CD14-positive monocyte (primary cell): ENCODE measurements at regions not wholly inside any gene's neighbourhood (a gene's known extent, or its start where the extent isn't known, plus 50 kb on each side); places are given as distances from the start of the nearest gene placed in this dataset.

Source experiments
- DNase-seq, 3 donors: peaks; one replicate each; pipeline ENCODE4 v3.0.0-alpha.2; 2011 to 2022
- H2AFZ ChIP-seq: 2 replicates; pipeline ENCODE4 v1.6.0; 2012; ENCODE audit warnings: mild to moderate bottlenecking, low read depth, low read length, inconsistent platforms; ENCODE audit not compliant: insufficient read depth, poor library complexity, severe bottlenecking
- H3K27ac ChIP-seq, 2 donors: 1 replicate in 1 of 2; 2 replicates in 1 of 2; pipeline ENCODE4 v1.5.1; 2012 to 2013; ENCODE audit warnings: low read length in 2 of 2, control low read depth in 1 of 2, inconsistent platforms in 1 of 2, low read depth in 1 of 2, mild to moderate bottlenecking in 1 of 2
- H3K27me3 ChIP-seq, 2 donors: one replicate each; pipeline versions ENCODE4 v1.6.0 to v1.6.1; 2011 to 2013; ENCODE audit warnings: low read length in 2 of 2; ENCODE audit not compliant: control insufficient read depth in 2 of 2, insufficient read depth in 2 of 2
- H3K36me3 ChIP-seq, 2 donors: replicated peaks in 1 of 2; 1 replicate in 1 of 2; 2 replicates in 1 of 2; pipeline versions ENCODE4 v1.5.1 to v1.6.1; 2012 to 2013; ENCODE audit warnings: low read length in 2 of 2, control low read depth in 1 of 2, inconsistent platforms in 1 of 2, mild to moderate bottlenecking in 1 of 2; ENCODE audit not compliant: insufficient read depth in 2 of 2, control insufficient read depth in 1 of 2
- H3K4me1 ChIP-seq, 2 donors: 1 replicate in 1 of 2; 2 replicates in 1 of 2; pipeline versions ENCODE4 v1.5.1 to v1.6.1; 2012 to 2013; ENCODE audit warnings: low read length in 2 of 2, control low read depth in 1 of 2, inconsistent platforms in 1 of 2, mild to moderate bottlenecking in 1 of 2, moderate library complexity in 1 of 2; ENCODE audit not compliant: insufficient read depth in 2 of 2, control insufficient read depth in 1 of 2
- H3K4me2 ChIP-seq: replicated peaks from 2 replicates; pipeline ENCODE3; 2012; ENCODE audit warnings: low read length, moderate library complexity, mild to moderate bottlenecking; ENCODE audit not compliant: poor library complexity, severe bottlenecking; ENCODE audit errors: extremely low read depth
- H3K4me3 ChIP-seq, 3 experiments: fragments of 200-600 bp in 1 of 3; sonication (generic) in 1 of 3; replicated peaks in 1 of 3; 1 replicate in 2 of 3; 2 replicates in 1 of 3; pipeline ENCODE4 v1.5.1; 2011 to 2013; ENCODE audit warnings: low read length in 3 of 3, mild to moderate bottlenecking in 3 of 3, control low read depth in 2 of 3, low read depth in 2 of 3, inconsistent platforms in 1 of 3, moderate library complexity in 1 of 3
- H3K79me2 ChIP-seq: 2 replicates; pipeline ENCODE4 v1.6.0; 2012; ENCODE audit warnings: mild to moderate bottlenecking, control low read depth, inconsistent platforms, low read length, moderate library complexity; ENCODE audit not compliant: insufficient read depth
- H3K9ac ChIP-seq: 2 replicates; pipeline ENCODE4 v1.6.0; 2017; ENCODE audit warnings: low read length, mild to moderate bottlenecking; ENCODE audit not compliant: insufficient read depth, poor library complexity, severe bottlenecking
- H3K9me3 ChIP-seq, 2 donors: replicated peaks in 1 of 2; 1 replicate in 1 of 2; 2 replicates in 1 of 2; pipeline versions ENCODE4 v1.5.1 to v1.6.1; 2012 to 2013; ENCODE audit warnings: low read length in 2 of 2, control low read depth in 1 of 2; ENCODE audit not compliant: control insufficient read depth in 1 of 2, insufficient read depth in 1 of 2
- H4K20me1 ChIP-seq: 2 replicates; pipeline ENCODE4 v1.6.0; 2012; ENCODE audit warnings: mild to moderate bottlenecking, low read length, control low read depth, moderate library complexity; ENCODE audit not compliant: insufficient read depth
- H3K27ac Mint-ChIP-seq, 7 donors: one replicate each; pipeline ENCODE4 v1.8.0; 2020; ENCODE audit warnings: mild to moderate bottlenecking in 7 of 7, mixed read lengths in 7 of 7, moderate library complexity in 6 of 7, inconsistent platforms in 2 of 7
- H3K27me3 Mint-ChIP-seq, 3 donors: one replicate each; pipeline ENCODE4 v1.8.0; 2021 to 2022; ENCODE audit warnings: low read depth in 3 of 3, mild to moderate bottlenecking in 3 of 3, mixed read lengths in 3 of 3, moderate library complexity in 3 of 3, inconsistent platforms in 1 of 3
- H3K36me3 Mint-ChIP-seq, 2 donors: one replicate each; pipeline ENCODE4 v1.8.0; 2020; ENCODE audit warnings: mixed read lengths in 2 of 2, inconsistent platforms in 1 of 2, mild to moderate bottlenecking in 1 of 2
- H3K4me1 Mint-ChIP-seq: one replicate; pipeline ENCODE4 v1.8.0; 2020; ENCODE audit warnings: mild to moderate bottlenecking, mixed read lengths
- H3K4me3 Mint-ChIP-seq, 2 donors: one replicate each; pipeline ENCODE4 v1.8.0; 2020; ENCODE audit warnings: mild to moderate bottlenecking in 2 of 2, mixed read lengths in 2 of 2, moderate library complexity in 1 of 2
- H3K9me3 Mint-ChIP-seq, 7 donors: one replicate each; pipeline ENCODE4 v1.8.0; 2020 to 2022; ENCODE audit warnings: mixed read lengths in 7 of 7, mild to moderate bottlenecking in 6 of 7, moderate library complexity in 6 of 7, inconsistent platforms in 2 of 7
- WGBS: methylation state at CpG from one replicate; pipeline ENCODE4 v1.1.5; 2013; ENCODE audit warnings: missing lambda C conversion rate; ENCODE audit not compliant: insufficient coverage; 5-methylcytosine and 5-hydroxymethylcytosine counted together
- intact Hi-C, 2 donors: fragments of 100-400 bp; cut with micrococcal nuclease; formaldehyde crosslinking; loops; one replicate each; pipeline versions ENCODE4 v1.15.0 to v1.15.1; 2023
- TF ChIP-seq, protein P1 (sequence below): fragments of 200-600 bp; IDR thresholded peaks from one replicate; pipeline ENCODE4 v1.8.0; 2022; ENCODE audit warnings: antibody characterized with exemption, mild to moderate bottlenecking

DNA sequence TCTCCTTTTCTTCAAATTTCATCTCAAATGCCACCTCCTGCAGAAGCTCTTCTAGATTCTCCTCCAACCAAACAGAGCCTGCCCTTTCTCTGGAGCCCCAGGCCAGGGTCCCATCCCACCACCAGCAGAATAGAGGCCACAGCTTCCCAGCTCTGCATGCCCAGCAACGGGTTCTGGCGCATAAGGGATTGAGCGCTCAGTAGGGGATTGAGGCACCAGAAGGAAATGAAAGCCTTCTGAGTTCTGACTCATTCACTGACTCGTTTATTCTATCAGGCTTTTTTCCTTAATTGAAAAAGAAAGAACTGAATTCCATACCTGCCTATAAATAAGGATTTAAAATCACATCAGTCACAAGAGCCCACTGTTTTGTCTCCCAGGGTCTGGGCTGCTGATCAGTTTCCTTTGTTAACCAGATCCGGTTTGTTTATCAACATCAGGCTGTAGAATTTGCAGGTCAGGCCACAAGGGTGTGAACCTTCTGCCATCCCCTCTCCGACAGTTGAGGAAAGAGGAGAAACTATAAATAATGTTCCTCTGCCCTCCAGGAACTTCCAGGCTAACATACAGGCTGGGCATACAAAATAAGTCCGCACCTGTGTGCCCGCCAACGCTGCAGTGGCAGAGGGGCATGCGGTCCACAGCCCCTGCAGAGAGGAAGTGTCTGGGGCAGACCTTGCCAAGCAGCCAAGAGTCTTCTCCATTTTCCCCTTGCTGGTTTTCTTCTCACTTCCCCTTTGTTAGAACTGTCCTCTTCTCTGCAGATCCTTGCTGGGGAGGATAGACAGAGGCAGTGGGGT, 63.5 kb upstream of the PRDM11 start:
- peak overlapping the region in 1 of 3 experiments; percentile 6 for H3K4me3 ChIP-seq
- peaks cover 3 to 6% of the 10 kb centered on the region in 2 donors for H3K36me3 Mint-ChIP-seq
- peaks cover 50 to 51% of the 10 kb centered on the region in 2 donors for H3K4me1 ChIP-seq
- no peak overlapping the region for H3K9ac ChIP-seq
- WGBS: 2% methylated on average over 7 of the region's 10 CpGs
- H3K9me3 Mint-ChIP-seq: peaks cover 0 to 4% (median 1%) of the 10 kb centered on the region in 7 donors
- no peaks in the 10 kb centered on the region for H3K27me3 ChIP-seq
- peak overlapping the region; percentile 43 to 57 for H3K27ac ChIP-seq
- H4K20me1 ChIP-seq: no peaks in the 10 kb centered on the region
- intact Hi-C loops: loop anchor here in 1 of 2 donors (5.0 kb wide), 1 partner anchor 36 kb away; no protein-coding TSS in a partner anchor
- H3K9me3 ChIP-seq: no peaks in the 10 kb centered on the region
- H3K4me3 Mint-ChIP-seq: peak overlapping the region; percentile 37 to 69
- no peaks in the 10 kb centered on the region for H3K36me3 ChIP-seq
- TF ChIP-seq, protein P1, sequence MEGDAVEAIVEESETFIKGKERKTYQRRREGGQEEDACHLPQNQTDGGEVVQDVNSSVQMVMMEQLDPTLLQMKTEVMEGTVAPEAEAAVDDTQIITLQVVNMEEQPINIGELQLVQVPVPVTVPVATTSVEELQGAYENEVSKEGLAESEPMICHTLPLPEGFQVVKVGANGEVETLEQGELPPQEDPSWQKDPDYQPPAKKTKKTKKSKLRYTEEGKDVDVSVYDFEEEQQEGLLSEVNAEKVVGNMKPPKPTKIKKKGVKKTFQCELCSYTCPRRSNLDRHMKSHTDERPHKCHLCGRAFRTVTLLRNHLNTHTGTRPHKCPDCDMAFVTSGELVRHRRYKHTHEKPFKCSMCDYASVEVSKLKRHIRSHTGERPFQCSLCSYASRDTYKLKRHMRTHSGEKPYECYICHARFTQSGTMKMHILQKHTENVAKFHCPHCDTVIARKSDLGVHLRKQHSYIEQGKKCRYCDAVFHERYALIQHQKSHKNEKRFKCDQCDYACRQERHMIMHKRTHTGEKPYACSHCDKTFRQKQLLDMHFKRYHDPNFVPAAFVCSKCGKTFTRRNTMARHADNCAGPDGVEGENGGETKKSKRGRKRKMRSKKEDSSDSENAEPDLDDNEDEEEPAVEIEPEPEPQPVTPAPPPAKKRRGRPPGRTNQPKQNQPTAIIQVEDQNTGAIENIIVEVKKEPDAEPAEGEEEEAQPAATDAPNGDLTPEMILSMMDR: no peak
- H3K4me2 ChIP-seq: peak overlapping the region; percentile 40
- H3K27me3 Mint-ChIP-seq: peaks cover 2 to 10% (median 2%) of the 10 kb centered on the region in 3 donors
- peak; percentile 48 to 75 (median 62) for DNase-seq
- no peaks in the 10 kb centered on the region for H3K79me2 ChIP-seq
- no peak overlapping the region for H2AFZ ChIP-seq
- peaks cover 61% of the 10 kb centered on the region for H3K4me1 Mint-ChIP-seq
- H3K27ac Mint-ChIP-seq: peak overlapping the region; percentile 22 to 82 (median 70)

DNA sequence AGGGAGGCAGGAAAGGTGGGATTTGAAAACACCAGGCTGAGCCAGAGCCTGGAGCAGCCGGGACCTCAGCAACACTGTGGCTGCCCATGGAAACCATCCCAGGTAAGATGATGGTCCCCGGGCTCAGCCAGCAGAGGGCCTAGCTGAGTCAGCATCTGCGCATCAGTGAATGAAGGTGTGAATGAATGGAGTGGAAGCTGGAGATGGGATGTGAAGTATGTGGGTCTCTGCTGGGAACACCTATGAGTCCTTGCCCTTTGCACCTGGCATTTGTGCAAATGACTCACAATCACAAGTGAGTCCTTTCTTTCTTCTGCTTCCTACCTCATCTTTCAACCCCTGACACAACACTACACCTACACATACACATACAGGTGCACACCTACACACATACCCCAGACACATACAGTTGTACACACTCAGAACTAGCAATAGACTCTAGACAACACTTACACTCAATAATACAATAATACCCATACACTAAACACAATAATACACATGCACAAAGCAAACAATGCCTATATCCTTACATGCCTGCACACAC, 62.8 kb upstream of the PRDM11 start:
- H3K27ac Mint-ChIP-seq: peak overlapping the region in 2 of 7 donors; percentile 52 to 59
- H3K9me3 Mint-ChIP-seq: peaks cover 0 to 4% (median 1%) of the 10 kb centered on the region in 7 donors
- Histone ChIP-seq H2AFZ (no peak overlapping the region), H3K9ac (no peak overlapping the region), H3K27me3 (no peaks in the 10 kb centered on the region), H3K27ac (peak overlapping the region; percentile 43 to 57), H4K20me1 (no peaks in the 10 kb centered on the region), H3K4me1 (peaks cover 50% of the 10 kb centered on the region in 2 donors), H3K79me2 (no peaks in the 10 kb centered on the region), H3K4me3 (peak overlapping the region in 1 of 3 experiments; percentile 6), H3K9me3 (no peaks in the 10 kb centered on the region), H3K4me2 (peak overlapping the region; percentile 40), H3K36me3 (no peaks in the 10 kb centered on the region)
- H3K36me3 Mint-ChIP-seq: peaks cover 3 to 6% of the 10 kb centered on the region in 2 donors
- WGBS: 5% methylated on average over 2 of the region's 3 CpGs
- intact Hi-C loops: loop anchor here in 1 of 2 donors (5.0 kb wide), 1 partner anchor 36 kb away; no protein-coding TSS in a partner anchor
- H3K4me3 Mint-ChIP-seq: no peak overlapping the region
- H3K4me1 Mint-ChIP-seq: peaks cover 58% of the 10 kb centered on the region
- no peak for DNase-seq
- TF ChIP-seq, protein P1: peak; percentile 47
- H3K27me3 Mint-ChIP-seq: peaks cover 2 to 10% (median 2%) of the 10 kb centered on the region in 3 donors
